GM18870 (cell line): ENCODE measurements at regions not wholly inside any gene's neighbourhood (a gene's known extent, or its start where the extent isn't known, plus 50 kb on each side); places are given as distances from the start of the nearest gene placed in this dataset.
"Not testable (repeated sequence)": the region's sequence is repeated elsewhere in the genome, so short reads cannot be mapped to it uniquely, and the experiment has no call there.

Source experiments
- ATAC-seq: cut with Tn5 transposase; IDR thresholded peaks from one replicate; pipeline ENCODE4 v1.9.1; 2021; ENCODE audit warnings: moderate library complexity; ENCODE audit not compliant: unreplicated experiment

DNA sequence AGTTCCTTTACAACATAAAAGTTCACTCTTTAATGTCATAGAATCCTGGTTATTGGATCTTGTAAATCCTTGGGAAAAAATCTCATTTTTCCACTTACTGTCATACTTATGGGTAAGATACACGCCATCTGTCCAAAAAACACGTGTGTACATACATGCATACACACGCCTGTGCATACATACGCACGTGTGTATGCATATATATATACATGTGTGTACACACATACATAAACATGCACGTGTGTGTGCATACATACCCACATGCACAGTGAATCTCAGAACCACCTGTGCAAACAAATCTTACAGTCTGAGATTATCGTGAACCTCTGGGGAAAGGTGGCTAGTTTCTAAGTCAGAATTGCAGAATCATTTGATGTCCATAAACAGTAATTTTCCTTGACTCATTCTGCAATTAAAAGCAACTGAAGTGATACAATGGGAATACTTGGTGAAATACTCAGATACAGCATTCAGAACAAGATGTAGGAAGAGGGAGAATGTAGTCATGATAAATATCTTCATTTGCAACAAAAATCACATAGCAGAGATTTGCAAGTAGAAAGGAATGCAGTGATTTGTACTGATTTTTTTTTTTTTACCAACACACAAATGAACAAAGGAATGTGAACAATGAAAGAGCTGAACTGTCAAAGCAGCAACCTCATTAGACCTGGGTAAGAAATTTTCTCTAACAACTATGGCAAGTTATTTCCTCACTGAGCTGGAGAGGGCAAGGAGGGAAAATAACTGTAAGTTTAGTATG, 160.6 kb upstream of the POU1F1 start:
- no peak for ATAC-seq

DNA sequence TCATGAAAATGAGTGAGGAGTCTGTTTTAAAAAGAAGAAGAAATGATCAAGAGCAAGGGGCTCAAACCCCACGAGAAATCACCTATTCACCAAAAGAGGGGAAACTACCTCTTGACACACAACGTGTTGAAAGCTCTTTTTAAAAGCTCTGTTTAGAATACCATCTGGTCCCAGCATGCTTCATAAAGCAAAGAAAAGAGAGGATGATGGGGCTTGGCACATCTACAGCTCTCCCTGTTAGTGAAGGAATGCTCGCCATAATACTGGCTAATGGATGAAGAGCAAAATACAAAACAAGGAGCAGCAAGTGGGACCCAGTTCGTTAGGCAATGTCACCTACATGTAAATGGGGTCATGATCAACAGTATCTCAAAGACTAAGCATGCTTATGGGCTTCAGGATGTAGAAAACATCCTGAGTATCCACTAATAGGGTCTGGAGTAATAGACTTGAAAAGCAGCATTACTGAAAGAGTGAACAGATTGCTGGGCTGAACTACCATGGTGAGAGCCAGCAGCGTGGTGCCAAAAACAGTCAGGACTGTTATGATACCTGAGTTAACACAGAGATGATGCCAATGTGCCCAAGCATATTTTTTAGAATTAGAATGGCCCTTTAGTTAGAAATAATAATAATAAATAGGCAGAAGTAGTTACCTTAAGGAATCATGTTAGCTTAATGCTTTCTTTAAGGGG, 159.7 kb upstream of the POU1F1 start:
- ATAC-seq, result no peak

DNA sequence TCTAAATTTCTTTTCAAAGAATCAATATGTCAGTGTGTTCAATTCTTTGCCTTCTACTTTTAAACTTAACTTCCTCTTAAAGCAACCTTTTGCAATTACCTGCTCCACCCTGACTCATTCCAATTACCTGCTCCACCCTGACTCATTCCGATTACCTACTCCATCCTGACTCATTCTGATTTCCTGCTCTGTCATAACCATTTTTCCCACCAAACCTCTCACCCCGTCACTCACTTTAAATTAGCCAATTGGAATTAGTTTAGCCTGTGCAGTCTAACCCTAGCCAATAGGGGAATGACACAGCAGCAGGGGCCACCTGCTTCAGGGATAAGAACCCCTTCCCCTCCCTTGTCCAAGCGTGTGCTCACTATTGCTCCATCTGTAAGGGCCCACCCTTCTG, 157.1 kb upstream of the POU1F1 start:
- ATAC-seq, result not testable (repeated sequence)

DNA sequence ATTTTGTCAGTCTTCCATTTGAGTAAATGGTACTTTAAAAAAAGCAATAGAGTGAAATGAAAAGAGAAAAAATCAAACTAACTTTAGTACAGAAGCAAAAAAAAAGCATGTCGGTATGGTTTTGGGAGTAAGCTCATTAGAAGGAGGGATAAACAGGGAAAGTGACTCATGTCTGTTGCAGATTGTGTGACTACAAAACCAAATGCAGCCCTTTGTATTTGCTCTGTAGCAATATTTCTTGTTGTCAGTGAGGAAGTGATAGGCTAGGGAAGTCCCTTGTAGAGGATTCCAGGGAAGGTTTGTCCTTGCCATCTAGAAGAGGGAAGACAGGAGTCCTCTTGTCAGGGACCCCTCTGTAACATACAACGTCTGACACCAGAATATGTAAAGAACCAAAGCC, 150.5 kb upstream of the POU1F1 start:
- ATAC-seq, result no peak

DNA sequence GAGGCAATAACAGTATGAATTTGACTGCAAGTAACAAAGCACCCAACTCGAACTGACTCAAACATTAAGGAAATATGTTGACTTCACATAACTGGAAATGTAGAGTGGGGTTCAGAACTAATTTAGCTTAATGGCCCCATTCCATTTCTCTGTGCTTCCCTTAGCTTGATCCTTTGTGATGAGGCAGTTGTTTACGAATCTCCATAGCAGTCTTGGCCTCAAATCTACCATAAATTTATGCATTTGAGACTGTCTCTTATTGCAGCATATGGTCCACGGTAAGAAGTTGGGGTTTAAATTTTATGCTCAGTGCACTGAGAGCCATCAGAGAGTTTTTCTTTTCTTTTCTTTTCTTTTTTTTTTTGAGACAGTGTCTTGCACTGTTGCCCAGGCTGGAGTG, 148.7 kb upstream of the POU1F1 start:
- ATAC-seq, result no peak

DNA sequence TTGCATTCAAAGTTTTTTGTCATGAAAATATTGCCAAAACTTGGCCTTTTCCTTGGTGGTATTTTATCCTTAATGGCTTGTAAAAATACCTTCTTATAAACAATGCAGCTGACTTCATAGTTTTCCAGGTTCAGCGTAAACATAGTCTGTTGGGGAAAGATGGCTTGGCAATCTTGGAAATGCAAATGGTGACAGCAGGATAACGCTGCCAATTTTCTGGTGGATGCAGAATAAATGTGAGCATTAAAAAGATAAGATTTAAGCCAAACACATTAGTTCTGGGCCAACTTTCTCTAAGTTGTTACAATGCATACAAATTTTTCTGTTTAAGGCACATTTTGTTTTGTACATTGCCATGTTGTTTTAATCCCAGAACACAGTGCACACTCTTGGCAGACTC, 147.0 kb upstream of the POU1F1 start:
- no peak for ATAC-seq

DNA sequence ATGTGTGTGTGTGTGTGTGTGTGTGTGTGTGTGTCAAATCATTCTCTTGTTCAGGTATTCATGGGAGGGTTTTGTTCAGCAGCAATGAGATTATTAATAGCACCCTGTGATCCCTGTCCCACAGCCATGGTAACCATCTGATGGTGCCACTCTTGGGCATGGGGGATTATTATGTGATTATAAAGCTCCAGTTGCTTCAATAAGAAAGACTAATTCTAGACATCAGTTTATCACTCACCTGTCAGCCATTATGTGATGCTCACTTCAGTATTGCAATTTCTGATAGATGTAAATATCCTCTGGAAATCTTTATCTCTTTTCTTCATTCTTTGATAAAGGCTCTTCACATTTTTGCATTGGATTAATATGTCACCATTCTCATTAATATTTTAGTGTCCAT, 145.9 kb upstream of the POU1F1 start:
- ATAC-seq, result no peak

DNA sequence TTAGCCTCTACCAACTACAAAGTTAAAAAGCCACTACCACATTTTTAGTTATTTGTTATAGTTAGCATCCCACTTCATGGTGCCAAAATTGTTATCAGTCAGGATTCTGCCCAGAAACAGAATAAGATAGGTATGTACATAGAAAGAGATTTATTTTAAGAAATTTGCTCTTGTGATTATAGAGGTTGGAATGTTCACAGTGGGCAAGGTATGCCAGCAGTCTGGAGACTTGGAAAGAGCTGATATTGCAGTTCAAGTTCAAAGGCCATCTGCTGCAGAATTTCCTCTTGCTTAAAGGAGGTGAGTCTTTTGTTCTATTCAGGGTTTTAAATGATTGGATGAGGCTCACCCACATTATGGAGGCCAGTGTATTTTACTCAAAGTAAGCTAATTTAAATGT, 143.8 kb upstream of the POU1F1 start:
- ATAC-seq, result no peak

DNA sequence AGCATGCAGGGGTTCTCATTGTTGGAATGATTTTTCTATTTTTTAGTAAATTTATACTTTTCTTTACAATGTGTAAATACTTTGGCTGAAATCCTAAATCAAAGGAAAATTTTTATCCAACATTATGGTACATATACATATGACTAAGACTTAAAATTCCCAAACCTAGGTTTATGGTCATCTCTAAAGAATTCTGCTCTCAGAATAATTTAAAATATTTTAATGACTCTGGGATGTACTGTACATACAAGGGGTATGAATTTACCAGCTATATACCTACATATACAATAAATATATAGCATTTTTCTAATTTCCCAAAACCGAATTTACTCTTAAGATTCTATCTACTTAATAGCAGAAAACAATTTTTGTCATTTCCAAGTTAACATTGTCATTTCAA, 137.9 kb upstream of the POU1F1 start:
- no peak for ATAC-seq

DNA sequence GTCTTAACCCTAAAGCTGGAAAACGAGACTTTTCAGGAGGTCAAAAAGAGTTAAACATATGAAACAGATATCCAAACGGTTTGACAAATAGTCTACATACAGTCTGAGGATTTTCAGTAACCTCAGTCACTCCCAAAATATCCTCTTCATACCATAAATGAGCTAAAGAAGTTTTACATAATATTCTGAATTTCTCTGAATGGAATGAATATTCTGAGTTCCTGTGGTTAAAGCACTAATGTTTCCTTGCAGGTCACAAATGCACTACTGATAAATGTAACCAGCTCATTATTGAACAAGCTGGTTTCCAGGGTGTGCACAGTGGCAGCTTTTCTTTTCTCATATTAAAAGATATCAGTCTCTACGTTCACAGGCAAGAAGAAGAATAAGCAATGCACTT, 137.4 kb upstream of the POU1F1 start:
- ATAC-seq, result no peak

DNA sequence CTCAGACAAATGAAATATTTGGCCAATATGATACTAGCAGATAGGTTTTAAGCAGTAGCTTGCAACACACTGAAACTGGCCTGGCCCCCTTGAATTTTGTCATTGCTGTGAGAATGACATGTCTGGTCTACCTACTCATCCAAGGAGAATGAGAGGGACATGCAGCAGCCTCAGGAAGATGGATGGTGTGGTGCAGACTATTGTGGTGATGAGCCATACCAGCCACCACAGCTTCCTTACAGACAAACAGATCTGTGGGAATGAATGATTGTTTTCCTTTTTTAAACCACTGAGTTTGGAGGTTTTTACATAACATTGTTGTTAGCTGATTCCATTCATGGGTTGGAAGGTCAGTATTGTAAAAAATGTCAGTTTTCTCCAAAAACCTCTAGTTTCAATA, 133.7 kb upstream of the POU1F1 start:
- ATAC-seq, result no peak

DNA sequence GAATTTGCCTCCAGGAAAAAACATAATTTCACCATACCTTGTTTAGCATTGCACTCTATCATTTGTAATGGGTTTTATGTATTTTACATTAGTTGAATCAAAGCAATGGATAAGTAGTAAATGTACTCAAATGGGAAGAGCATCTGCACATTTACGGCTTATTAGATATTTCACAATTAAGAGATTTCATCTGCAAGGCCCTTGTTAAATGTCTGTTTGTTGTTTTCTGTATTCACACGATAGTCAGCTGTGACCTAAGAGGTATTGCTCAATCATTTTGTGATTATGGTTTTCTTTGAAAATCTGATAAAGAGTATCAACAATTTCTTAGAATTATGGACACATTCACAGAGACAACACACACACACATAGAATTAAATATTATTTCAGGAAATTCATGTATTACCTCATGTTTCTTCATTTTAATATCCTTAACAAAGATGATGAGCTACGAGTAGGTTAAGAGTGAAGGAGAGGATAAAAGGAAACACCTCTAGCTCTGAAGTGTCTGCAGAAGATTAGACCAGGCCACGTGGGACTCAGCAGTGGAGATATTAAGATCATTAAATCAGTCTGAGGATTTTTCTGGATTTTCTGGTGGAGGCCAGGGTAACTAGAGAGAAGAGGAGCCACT, 121.9 kb upstream of the POU1F1 start:
- ATAC-seq, result no peak

DNA sequence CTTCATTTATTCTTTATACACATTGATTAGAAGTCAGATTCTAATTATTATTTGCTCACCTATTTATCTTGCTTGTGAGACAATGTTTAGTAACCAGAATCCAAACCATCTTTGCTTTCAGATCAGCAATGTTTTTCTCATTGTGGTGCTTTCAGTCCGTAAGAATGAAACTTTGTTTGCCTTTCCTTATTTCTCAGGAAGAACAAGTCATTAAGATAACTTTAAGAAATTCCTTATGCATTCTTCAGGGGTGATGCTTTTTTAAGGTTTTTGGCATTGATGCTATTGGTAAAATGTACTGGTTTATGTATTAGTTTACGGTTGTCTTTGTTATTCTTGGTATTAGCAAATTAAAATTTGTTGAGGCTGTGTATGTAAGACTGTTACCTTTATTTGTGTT, 120.8 kb upstream of the POU1F1 start:
- no peak for ATAC-seq

DNA sequence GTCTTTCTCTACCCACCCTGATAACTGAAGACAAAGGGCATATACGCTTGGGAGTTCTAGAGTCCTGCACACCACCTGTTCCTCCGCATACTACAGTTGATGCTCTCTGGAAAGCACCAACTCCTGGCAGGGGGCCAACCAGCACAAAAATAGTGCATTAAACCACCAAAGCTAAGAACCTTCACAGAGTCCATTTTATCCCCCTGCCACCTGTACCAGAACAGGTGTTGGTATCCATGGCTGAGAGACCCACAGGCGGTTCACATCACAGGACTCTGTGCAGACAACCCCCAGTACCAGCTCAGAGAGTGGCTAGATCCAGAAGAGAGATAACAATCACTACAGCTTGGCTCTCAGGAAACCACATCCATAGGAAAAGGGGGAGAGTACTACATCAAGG, 114.4 kb upstream of the POU1F1 start:
- ATAC-seq, result no peak

DNA sequence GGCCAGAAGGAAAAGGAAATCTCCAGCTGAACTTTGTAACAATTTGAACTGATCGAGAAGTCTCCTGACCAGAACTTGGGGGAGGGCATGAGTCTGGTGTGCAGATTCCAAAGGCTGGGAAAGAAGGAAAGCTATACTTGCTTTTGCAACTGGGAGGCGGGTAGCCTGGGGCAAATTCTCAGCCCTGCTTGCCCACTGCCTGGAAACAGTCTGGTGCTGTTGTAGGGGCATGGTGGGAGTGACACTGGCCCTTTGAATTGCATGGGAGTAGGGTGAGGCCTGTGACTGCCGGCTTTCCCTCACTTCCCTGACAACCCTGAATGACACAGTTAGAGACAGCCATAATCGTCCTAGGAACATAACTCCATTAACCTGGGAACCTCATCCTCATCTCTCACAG, 114.0 kb upstream of the POU1F1 start:
- ATAC-seq, result no peak

DNA sequence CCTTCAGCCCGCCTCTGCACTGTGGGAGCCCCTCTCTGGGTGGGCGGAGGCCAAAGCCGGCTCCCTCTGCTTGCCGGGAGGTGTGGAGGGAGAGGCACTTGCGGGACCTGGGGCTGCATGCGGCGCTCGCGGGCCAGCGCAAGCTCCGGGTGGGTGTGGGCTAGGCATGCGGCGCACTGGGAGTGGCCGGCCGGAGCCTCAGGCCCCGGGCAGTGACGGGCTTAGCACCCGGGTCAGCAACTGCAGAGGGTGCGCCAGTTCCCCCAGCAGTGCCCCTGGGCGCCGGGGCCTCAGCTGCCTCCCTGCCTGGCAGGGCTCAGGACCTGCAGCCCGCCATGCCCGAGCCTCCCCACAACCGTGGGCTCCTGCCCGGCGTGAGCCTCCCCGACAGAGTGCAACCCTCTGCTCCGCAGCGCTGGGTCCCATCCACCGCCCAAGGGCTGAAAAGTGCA, 98.9 kb upstream of the POU1F1 start:
- no peak for ATAC-seq

DNA sequence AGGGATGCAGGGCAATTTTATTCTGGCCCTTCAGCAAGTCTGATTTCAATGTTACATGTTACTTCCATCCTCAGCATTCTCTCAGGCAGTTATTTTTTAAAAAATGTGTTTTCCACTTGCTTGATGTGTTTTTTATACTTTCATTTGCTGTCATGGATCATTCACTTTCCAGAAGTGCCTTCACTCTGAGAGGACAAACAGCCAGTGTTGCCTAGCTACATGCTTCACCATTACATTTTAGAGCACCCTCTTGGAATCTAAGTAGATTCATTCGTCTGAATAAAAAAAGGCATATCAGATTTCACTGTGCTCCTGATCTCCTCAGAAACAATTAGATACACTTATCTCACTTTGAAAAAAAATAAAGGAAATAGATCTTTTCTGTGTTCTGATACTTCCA, 93.6 kb upstream of the POU1F1 start:
- ATAC-seq, result no peak

DNA sequence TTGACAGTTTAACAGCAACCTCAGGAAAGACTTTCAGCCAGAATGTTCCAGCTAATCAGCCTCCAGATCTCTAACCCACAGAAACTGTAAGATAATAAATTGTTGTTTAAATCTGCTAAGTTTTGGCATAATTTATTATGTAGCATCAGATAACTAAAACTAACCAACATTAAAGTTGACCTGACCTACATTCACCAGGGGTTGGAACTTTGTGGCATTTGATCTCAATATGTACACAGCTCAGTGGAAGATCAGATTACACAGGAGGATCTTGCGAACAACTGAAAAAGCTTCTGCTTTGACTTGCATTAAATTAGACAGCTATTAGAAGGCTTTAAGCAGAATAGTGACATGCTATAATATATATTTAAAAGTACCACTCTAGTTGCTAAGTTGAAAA, 91.4 kb upstream of the POU1F1 start:
- no peak for ATAC-seq

DNA sequence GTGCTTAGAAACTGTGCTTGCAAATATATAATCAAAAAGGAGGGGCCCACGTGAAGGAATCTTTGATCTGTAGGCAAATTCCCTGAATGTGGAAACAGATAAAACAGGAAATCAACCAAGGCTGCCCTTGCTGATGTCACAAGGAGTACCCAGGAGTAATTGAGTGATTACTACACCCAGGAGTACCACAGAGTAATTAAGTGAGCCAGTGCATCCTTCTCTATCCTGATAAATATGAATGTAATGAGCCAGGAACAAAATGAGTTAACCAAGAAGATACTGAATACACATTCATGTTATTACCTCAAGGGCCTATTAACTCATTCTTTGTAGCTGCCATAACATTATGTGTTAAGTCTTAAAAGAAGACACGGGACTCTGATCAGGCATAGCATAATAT, 87.3 kb upstream of the POU1F1 start:
- no peak for ATAC-seq

DNA sequence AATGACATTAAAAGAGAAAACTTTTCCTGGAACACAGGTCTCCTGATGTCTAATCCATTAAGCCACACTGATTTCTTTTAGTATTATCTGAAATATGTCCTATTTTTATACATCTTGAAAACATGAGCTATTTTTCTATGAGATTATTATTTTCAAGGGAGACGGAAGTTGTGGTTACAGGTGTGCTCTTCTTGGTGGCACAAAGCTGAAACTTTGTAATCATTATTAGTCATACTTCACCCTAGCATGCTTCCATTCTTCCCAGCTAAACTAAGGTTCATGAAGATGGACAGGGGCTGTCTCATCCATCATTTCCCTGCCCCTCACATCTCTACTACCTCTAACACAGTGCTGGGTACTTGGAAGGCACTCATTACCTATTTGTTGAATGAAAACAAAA, 85.6 kb upstream of the POU1F1 start:
- ATAC-seq, result no peak

DNA sequence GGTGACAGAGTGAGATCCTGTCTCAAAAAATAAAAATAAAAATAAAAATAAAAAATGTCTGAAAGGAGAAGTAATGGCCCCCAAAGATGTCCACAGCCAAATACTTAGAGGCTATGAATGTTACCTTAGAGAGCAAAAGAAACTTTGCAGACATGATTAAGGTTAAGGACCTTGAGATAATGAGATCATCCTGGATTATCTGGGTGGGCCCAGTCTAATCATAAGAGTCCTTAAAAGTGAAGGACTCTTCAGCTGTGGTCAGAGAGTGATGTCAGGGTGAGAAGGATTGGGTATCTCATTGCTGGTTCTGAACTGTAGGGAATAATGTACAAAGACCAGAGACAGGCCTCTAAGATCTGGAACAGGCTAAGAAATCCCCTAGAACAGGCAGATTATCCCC, 84.9 kb upstream of the POU1F1 start:
- ATAC-seq, result no peak

DNA sequence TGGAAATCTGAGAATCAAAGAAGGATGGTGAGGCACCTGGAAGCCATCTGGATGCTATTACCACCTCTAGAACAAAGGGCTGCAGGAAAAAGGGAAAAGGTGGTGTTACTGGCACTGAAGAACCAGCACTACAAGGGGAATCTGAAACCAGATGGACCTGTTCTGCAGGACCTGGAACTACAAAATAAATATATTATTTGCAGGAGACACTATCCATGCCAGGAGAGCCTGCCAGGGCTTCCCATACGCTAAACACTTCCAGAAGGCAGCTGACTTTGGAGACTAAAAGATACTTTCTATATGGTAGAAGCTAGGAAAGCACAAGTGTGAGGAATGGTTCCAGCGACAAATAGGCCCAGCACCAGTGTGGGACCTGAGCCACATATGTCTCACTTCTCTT, 83.4 kb upstream of the POU1F1 start:
- no peak for ATAC-seq
